Neural progenitor cell (in vitro differentiated cells): ENCODE measurements at regions not wholly inside any gene's neighbourhood (a gene's known extent, or its start where the extent isn't known, plus 50 kb on each side); places are given as distances from the start of the nearest gene placed in this dataset.

Experiments
- CTCF ChIP-seq: fragments of 200-600 bp; sonication (generic); IDR thresholded peaks from 2 replicates; pipeline ENCODE4 v1.5.1; 2017; ENCODE audit warnings: antibody characterized with exemption, mild to moderate bottlenecking
- EZH2 ChIP-seq: fragments of 200-600 bp; sonication (generic); IDR thresholded peaks from 2 replicates; pipeline ENCODE4 v1.6.1; 2017; ENCODE audit warnings: antibody characterized with exemption, mild to moderate bottlenecking, moderate library complexity

GRCh38 chr1:228985661-228986060 lies 250.4 kb downstream of the RHOU start:
- TF ChIP-seq CTCF (no peak), EZH2 (no peak)
